GM18870 (cell line): ENCODE measurements at regions not wholly inside any gene's neighbourhood (a gene's known extent, or its start where the extent isn't known, plus 50 kb on each side); places are given as distances from the start of the nearest gene placed in this dataset.
"Not testable (repeated sequence)": the region's sequence is repeated elsewhere in the genome, so short reads cannot be mapped to it uniquely, and the experiment has no call there.

ENCODE experiments used
- ATAC-seq: cut with Tn5 transposase; IDR thresholded peaks from one replicate; pipeline ENCODE4 v1.9.1; 2021; ENCODE audit warnings: moderate library complexity; ENCODE audit not compliant: unreplicated experiment

DNA sequence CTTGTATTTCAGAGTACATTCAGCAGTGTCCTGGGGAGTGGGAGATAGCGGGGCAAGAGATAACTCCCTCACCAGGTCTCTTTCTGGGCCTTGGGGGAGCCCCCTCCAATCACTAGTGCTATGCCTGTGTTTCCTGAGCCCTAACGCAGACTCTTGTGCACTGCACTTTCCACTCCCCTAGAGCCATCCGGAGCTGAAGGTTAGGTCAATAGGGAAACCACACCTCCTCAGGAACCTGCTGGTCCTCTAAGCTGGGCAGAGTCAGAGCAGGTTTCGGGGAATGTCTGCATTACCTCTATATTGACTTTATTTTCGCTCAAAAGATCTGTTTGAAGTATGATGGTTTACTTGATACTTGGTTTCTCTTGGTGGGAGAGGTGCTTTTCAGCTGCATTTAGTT lies 617.0 kb upstream of the ROBO1 start:
- ATAC-seq, result no peak

- no peak for ATAC-seq
Measured at GRCh38 chr3:80374423-80374822, 606.6 kb upstream of the ROBO1 start.

- no peak for ATAC-seq
Measured at GRCh38 chr3:80368616-80369015, 600.8 kb upstream of the ROBO1 start.

- no peak for ATAC-seq
Measured at GRCh38 chr3:80366808-80367548, 599.2 kb upstream of the ROBO1 start.

GRCh38 chr3:80357761-80358160 lies 590.0 kb upstream of the ROBO1 start:
- ATAC-seq, result no peak

GRCh38 chr3:80355144-80355543 lies 587.3 kb upstream of the ROBO1 start:
- ATAC-seq, result no peak

- ATAC-seq, result no peak
Measured at GRCh38 chr3:80351201-80351600, 583.4 kb upstream of the ROBO1 start.

DNA sequence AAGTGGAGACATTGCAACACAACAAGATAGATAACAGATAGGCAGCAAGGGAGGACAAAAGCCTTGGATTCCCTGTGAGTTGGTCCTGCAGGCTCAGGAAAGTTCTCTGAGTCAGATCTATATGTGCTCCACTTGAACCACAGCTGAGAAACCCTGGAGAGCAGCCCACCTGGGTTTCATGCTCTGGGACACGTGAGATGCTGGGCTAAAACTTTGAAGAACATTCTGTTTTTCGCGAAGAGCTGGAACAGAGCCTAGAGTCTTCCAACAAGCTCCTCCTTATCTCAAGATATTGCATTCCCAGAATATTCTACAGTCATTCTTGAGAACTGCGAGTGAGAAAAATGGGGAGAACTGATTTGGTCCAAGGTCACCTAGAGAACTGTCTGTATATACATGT lies 583.0 kb upstream of the ROBO1 start:
- no peak for ATAC-seq

- no peak for ATAC-seq
Measured at GRCh38 chr3:80338366-80338765, 570.6 kb upstream of the ROBO1 start.

- ATAC-seq, result no peak
Measured at GRCh38 chr3:80334534-80334933, 566.7 kb upstream of the ROBO1 start.

DNA sequence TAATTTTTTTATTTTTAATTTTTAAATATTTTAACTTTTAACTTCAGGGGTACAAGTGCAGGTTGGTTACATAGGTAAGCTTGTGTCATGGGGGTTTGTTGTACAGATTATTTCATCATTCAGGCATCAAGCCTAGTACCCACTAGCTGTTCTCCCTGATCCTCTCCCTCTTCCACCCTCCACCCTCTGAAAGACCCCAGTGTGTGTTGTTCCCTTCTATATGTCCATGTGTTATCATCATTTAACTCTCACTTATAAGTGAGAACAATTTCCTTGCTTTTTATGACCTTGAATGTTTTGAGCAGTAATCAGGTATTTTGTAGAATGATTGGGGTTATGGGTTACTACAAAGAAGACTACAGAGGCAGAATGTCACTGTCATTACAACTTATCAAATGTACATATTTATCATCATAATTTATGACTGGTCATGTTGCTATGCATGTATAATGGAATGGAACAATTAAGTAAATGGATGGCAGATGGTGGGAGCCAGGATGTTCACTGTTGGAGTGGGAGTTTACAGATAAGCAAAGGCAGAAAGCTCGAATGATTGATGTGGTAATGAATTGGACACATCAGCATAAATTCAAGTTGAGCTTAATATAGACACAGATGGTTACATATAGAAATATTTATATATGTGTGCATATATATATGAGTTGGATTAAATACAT lies 563.8 kb upstream of the ROBO1 start:
- no peak for ATAC-seq

DNA sequence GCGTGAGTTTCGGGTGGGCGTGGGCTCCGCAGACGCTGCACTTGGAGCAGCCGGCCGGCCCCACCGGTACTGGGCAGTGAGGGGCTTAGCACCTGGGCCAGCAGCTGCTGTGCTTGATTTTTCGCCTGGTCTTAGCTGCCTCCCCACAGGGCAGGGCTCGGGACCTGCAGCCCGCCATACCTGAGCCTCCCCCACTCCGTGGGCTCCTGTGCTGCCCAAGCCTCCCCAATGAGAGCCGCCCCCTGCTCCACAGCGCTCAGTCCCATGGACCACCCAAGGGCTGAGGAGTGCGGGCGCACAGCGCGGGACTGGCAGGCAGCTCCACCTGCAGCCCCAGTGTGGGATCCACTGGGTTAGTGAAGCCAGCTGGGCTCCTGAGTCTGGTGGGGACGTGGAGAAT lies 546.7 kb upstream of the ROBO1 start:
- not testable (repeated sequence) for ATAC-seq

DNA sequence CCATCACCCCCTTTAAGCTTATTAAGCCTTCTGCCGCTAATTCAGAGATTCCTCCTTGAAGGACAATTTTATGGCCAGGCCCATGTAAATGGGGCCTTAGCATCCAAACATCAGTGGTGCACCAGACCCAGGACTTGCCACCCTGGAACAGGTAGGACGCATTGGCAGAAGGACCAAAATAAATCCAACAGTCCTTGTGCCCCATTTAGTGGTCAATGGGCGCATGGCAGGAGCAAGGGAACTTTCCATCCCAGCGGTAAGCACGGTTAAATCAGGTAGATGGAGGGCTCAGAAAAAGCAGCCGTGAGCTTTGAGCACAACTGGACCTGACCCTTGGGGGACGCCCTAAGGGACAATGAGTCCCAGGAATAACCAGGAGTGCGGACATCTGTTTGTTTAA lies 540.8 kb upstream of the ROBO1 start:
- ATAC-seq, result no peak

DNA sequence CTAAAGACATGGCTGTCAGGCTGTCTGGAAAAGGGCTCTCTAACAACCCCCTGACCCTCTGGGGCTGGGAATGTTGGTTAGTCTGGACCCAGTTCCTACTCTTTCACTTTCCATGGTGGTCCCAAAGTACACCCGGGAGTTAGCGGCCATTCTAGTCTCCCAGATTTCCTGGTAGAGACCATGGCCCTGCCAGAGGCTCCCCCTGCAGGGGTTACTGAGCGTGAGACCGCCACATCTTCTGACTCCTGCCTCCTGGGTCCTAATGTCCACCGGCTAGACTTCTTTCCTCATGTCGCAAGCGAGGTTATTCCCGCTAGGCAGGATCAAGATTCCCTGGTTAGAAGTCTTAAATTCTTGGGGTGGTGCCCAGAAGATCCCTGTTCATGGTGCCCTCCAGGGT lies 540.0 kb upstream of the ROBO1 start:
- ATAC-seq, result no peak

GRCh38 chr3:80297720-80298119 lies 529.9 kb upstream of the ROBO1 start:
- ATAC-seq, result no peak

GRCh38 chr3:80285388-80285787 lies 517.6 kb upstream of the ROBO1 start:
- no peak for ATAC-seq

- ATAC-seq, result no peak
Measured at GRCh38 chr3:80283783-80284182, 516.0 kb upstream of the ROBO1 start.

DNA sequence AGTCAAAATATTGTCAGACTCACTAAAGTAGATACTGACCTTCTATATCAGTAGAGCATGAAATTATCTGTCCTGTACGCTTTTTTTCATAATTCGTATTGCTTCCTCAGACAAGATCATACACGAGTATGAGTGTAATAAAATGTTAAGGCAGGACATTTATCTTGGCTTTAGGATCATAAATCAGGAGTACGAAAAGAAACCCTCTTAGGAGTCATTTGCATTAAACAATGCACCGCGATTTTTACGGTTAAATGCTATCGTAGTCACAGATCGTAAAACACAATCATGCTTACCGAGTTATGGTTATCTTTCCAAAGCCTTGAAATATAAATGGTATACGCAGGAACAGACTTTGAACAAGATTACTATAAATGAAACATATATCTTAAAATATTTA lies 510.3 kb upstream of the ROBO1 start:
- no peak for ATAC-seq

DNA sequence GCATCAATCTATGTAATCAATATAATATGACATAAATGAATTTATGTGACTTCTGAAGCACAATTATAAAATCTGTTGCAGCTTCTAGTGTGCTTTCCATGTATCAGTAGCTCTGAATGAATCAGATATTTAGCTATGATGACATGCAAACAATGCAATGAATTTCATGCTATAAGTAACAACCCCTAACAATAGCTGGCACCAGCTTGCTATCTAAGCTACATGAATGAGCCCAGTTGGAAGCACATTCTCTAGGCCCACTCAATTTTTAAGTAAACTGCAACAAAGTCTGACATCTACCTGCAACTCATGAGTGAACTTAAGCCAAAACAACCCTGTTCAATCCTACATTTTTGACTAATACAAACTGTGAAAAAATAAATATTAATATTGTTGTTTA lies 507.3 kb upstream of the ROBO1 start:
- ATAC-seq, result no peak

DNA sequence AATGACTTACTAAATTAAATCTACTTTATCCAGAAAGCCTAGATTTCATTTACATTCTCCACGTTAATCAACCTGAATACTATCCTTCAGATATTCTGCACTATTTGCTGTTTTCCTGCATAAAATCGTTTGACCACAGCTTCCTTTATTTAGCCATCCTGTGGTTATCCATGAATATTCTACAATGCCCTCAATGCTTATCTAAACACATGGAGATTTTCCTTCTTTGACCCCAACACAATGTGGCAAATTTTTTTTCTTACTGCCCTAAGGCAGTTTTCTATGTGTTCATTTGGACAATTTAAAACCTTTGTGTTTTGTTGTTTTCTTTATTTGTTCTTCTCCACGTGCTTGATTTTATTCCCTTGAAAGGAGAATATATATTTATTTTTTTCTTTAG lies 495.5 kb upstream of the ROBO1 start:
- no peak for ATAC-seq

- ATAC-seq, result no peak
Measured at GRCh38 chr3:80261082-80261481, 493.3 kb upstream of the ROBO1 start.

- no peak for ATAC-seq
Measured at GRCh38 chr3:80259736-80260135, 491.9 kb upstream of the ROBO1 start.

GRCh38 chr3:80252113-80252512 lies 484.3 kb upstream of the ROBO1 start:
- ATAC-seq, result no peak
